ENCODE measurements at regions not wholly inside any gene's neighbourhood (a gene's known extent, or its start where the extent isn't known, plus 50 kb on each side); places are given as distances from the start of the nearest gene placed in this dataset.
A peak's percentile ranks its signal among the peaks of the same experiment; 100 is the strongest.

GRCh38 chr22:46050916-46051614 is 74.1 kb upstream of the WNT7B start:
- Mint-ChIP-seq H3K4me1 (peaks cover 0 to 7% of the 10 kb centered on the region in 2 experiments; a peak in 2 of 4 replicates), H3K27me3 (ENCODE audit: low read depth) (peaks cover 20% of the 10 kb centered on the region), H3K9me3 (no peaks in the 10 kb centered on the region), H3K4me3 (no peak overlapping the region), H3K36me3 (ENCODE audit: insufficient read depth in 1 of 3, low read depth in 3 of 3) (no peaks in the 10 kb centered on the region), H3K27ac (peak overlapping the region in 1 of 3 experiments; percentile 48; a peak in 1 of 7 replicates)
- no peak overlapping the region for H2BK120ac ChIP-seq (ENCODE audit: low read depth, low read length, poor library complexity, severe bottlenecking)
- no peak overlapping the region for H3K18ac ChIP-seq (ENCODE audit: insufficient read length, low read depth, low read length)
- H3K23me2 ChIP-seq (ENCODE audit: insufficient read length, low read depth, low read length, poor library complexity, severe bottlenecking) = no peaks in the 10 kb centered on the region
- H4K5ac ChIP-seq (ENCODE audit: insufficient read length, low read depth, low read length) = no peak overlapping the region
- no peak overlapping the region for H2AFZ ChIP-seq (ENCODE audit: low read length)
- H3K9me3 ChIP-seq (ENCODE audit: control insufficient read depth, low read depth, low read length) = no peaks in the 10 kb centered on the region
- H3K23ac ChIP-seq (ENCODE audit: insufficient read length, low read depth, low read length) = no peak overlapping the region
- WGBS (ENCODE audit: extremely low coverage, insufficient read length, low lambda C conversion rate) = no CpG with 5 or more reads among the region's 11 CpGs
- H3K14ac ChIP-seq (ENCODE audit: insufficient read depth, low read length) = no peak overlapping the region
- no peak overlapping the region for H2BK5ac ChIP-seq (ENCODE audit: insufficient read length, low read length)
- no peak overlapping the region for H3K4ac ChIP-seq (ENCODE audit: low read depth, low read length)
- no peak for DNase-seq
- H4K8ac ChIP-seq (replicated peaks; ENCODE audit: insufficient read length, low read depth, low read length) = no peak overlapping the region
- TF ChIP-seq CTCF (conservative IDR thresholded peaks at IDR 0.05) = no peak
- H4K20me1 ChIP-seq (ENCODE audit: control insufficient read depth, insufficient read depth, insufficient read length) = no peaks in the 10 kb centered on the region
- H4K91ac ChIP-seq (ENCODE audit: insufficient read length, low read depth, low read length) = no peak overlapping the region
- H3K79me2 ChIP-seq (ENCODE audit: insufficient read depth, low read length) = no peaks in the 10 kb centered on the region
- H2BK20ac ChIP-seq (ENCODE audit: low read depth, low read length, poor library complexity, severe bottlenecking) = no peak overlapping the region
- H3K4me1 ChIP-seq (ENCODE audit: insufficient read depth, low read length) = no peaks in the 10 kb centered on the region
- H2BK12ac ChIP-seq (ENCODE audit: insufficient read length, low read depth, low read length) = no peak overlapping the region
- H2AK5ac ChIP-seq (ENCODE audit: insufficient read length, low read length) = no peak overlapping the region
- no peak overlapping the region for H3K27ac ChIP-seq (ENCODE audit: insufficient read length, low read depth, low read length)
- no peaks in the 10 kb centered on the region for H3K27me3 ChIP-seq (ENCODE audit: insufficient read depth, low read length)
- H3K79me1 ChIP-seq (ENCODE audit: insufficient read depth, low read depth, low read length, poor library complexity, severe bottlenecking) = no peaks in the 10 kb centered on the region
- H3K56ac ChIP-seq (ENCODE audit: insufficient read length, low read depth, low read length) = no peak overlapping the region
- no peak overlapping the region for H3K4me2 ChIP-seq (ENCODE audit: insufficient read depth, insufficient read length, low read length)
- H2BK15ac ChIP-seq (ENCODE audit: low read depth, low read length) = no peak overlapping the region
- no peak overlapping the region for H3K9ac ChIP-seq (ENCODE audit: extremely low read depth, insufficient read length, low read length)
- H3T11ph ChIP-seq (ENCODE audit: low read length) = no peak overlapping the region
